ENCODE measurements at regions not wholly inside any gene's neighbourhood (a gene's known extent, or its start where the extent isn't known, plus 50 kb on each side); places are given as distances from the start of the nearest gene placed in this dataset.

DNA sequence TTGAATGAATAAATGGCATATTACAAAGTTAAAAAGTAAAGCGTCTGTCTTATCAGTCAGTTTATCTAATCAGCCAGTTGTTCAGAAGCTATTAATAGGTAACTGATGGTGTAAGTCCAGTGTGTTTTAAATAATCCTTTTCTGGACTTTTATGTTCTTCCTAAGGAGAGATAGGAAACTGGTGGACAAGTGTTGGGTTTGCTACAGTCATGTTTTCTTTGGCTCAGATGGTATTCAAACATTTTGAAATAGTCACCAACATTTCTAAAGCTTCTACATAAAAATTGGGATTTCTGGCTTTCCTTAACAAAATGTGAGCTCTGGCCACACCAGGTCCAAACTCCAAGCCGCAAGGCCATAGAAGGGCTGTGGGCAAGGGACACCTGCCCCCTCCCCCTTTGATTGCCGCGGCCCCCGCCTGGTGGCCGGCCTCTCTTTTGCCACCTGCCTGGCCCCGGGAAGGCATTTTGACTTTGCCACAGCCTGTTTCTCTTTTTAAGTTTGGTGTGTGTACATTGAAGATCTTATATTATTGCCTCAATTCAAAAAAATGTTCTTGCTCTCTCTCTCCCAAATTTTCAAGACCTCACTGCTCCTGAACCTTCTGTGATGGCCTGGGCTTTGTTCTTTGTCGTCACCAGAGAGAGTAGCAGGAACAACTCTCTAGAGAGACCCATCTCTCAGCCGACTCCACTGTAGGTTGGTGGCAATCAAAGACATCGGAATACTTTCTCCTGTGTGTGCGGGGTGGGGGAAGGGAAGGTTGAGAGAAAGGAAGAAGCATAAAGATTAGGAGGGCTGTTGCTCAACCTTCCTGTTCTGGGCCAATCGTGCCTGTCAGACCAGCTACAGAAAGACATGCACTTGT, 84.0 kb upstream of the ZNF217 start:
- TF ChIP-seq GATA2 (IDR thresholded peaks at IDR 0.05; ENCODE audit: low read depth, low read length), result no peak
- no peak for TF ChIP-seq GATA3 (IDR thresholded peaks at IDR 0.05; ENCODE audit: low read depth, low read length)

DNA sequence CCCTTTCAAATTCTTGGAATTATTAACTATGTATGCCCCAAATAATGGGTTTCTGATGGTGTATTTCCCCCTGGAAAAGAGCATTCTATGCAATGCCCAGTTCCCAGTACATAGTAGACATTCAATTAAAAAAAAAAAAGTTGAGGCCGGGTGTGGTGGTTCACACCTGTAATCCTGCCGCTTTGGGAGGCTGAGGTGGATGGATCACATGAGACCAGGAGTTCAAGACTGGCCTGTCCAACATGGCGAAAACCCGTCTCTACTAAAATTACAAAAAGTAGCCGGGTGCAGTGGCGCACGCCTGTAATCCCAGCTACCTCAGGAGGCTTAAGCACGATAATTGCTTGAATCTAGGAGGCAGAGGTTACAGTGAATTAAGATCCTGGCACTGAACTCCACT, 83.3 kb upstream of the ZNF217 start:
- TF ChIP-seq GATA2 (IDR thresholded peaks at IDR 0.05; ENCODE audit: low read depth, low read length) (no peak), GATA3 (IDR thresholded peaks at IDR 0.05; ENCODE audit: low read depth, low read length) (no peak)

- TF ChIP-seq GATA2 (IDR thresholded peaks at IDR 0.05; ENCODE audit: low read depth, low read length), result no peak
- no peak for TF ChIP-seq GATA3 (IDR thresholded peaks at IDR 0.05; ENCODE audit: low read depth, low read length)
Observed at GRCh38 chr20:53676519-53676822, 82.8 kb upstream of the ZNF217 start.

DNA sequence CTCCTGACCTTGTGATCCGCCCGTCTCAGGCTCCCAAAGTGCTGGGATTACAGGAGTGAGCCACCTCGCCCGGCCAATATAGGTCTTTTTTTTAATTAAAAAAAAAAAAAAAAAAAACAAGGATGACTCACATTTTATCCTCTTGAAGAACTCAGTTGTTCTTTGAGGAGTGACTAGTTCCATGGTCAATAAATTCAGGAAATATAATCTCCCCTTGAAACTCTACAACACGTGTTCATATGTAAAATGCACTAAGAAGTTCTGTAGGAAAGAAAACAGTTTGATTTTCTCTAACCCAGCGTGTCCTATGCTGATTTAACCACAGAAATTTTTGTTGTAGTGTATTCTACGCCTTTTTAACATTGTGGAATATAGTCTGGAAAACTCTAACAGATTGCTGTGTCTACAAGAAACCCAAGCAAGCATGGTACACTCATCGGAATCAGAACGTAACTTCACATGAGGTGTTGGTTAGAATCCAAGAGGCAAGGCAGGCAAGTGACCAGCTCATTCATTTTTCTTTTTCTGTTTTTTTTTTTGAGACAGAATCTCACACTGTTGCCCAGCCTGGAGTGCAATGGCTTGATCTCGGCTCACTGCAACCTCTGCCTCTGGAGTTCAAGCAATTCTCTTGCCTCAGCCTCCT, 79.0 kb upstream of the ZNF217 start:
- no peak for TF ChIP-seq GATA2 (IDR thresholded peaks at IDR 0.05; ENCODE audit: low read depth, low read length)
- TF ChIP-seq GATA3 (IDR thresholded peaks at IDR 0.05; ENCODE audit: low read depth, low read length), result no peak

- TF ChIP-seq GATA2 (IDR thresholded peaks at IDR 0.05; ENCODE audit: low read depth, low read length) (no peak), GATA3 (IDR thresholded peaks at IDR 0.05; ENCODE audit: low read depth, low read length) (no peak)
Observed at GRCh38 chr20:53671370-53671769, 77.7 kb upstream of the ZNF217 start.

DNA sequence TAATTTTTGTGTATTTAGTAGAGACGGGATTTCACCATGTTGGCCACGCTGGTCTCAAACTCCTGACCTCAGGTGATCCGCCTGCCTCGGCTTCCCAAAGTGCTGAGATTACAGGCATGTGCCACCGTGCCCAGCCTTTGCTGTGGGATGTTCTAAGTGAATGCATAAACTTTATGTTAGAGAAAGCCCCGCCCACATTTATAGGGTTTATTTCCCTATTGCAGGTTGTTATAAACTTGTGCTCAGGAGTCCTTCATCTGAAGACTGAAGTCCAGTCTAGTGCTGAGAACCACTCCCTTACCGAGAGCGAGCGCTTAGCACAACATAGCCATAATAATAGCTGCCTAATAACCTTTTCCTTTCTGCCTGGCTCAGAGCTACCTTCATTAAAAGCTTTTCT, 75.4 kb upstream of the ZNF217 start:
- TF ChIP-seq GATA3 (IDR thresholded peaks at IDR 0.05; ENCODE audit: low read depth, low read length) (no peak), GATA2 (IDR thresholded peaks at IDR 0.05; ENCODE audit: low read depth, low read length) (no peak)

- TF ChIP-seq GATA2 (IDR thresholded peaks at IDR 0.05; ENCODE audit: low read depth, low read length), result no peak
- no peak for TF ChIP-seq GATA3 (IDR thresholded peaks at IDR 0.05; ENCODE audit: low read depth, low read length)
Observed at GRCh38 chr20:53666144-53666543, 72.5 kb upstream of the ZNF217 start.

DNA sequence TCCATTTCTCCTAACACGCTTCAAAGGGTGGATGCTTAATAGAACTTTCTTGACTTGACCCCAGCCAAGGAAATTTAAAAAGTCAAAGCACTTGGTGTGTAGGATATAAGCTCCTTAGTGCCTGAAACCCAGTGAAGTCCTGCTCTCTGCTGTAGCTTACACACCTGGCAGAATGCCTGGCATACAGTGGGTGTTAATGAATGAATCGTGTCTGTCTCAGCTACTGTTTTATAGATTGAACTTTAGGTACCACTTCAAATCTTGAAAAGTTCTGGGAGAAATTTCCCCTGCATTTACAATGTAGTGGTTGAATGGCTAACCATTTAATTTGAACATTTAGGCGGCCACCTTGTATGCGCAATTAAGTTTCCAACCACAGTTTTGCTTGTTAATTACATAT, 70.5 kb upstream of the ZNF217 start:
- TF ChIP-seq GATA2 (IDR thresholded peaks at IDR 0.05; ENCODE audit: low read depth, low read length) (no peak), GATA3 (IDR thresholded peaks at IDR 0.05; ENCODE audit: low read depth, low read length) (no peak)

GRCh38 chr20:53662595-53662994, 69.0 kb upstream of the ZNF217 start:
- no peak for TF ChIP-seq GATA2 (IDR thresholded peaks at IDR 0.05; ENCODE audit: low read depth, low read length)
- no peak for TF ChIP-seq GATA3 (IDR thresholded peaks at IDR 0.05; ENCODE audit: low read depth, low read length)

DNA sequence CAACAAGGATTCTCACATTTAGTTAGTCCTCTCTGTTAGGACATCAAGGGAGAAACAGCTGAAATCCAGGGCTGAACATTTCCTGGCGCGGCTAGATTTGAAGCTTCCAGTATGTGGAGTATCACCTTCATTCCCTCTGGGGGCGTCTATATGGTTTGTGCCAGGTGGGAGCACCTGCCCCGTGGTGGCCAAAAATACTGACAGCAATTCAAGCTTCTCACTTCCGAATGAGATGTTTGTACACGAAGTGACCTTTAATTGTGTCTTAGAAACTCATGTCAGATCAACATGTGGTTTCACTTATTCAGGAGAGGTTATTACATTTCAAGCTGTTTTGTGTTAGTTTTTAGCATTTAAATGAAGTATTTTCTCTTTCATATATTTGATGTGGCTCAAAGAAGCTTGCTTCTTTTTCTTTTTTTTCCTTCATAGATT, 67.3 kb upstream of the ZNF217 start:
- TF ChIP-seq GATA2 (IDR thresholded peaks at IDR 0.05; ENCODE audit: low read depth, low read length), result no peak

DNA sequence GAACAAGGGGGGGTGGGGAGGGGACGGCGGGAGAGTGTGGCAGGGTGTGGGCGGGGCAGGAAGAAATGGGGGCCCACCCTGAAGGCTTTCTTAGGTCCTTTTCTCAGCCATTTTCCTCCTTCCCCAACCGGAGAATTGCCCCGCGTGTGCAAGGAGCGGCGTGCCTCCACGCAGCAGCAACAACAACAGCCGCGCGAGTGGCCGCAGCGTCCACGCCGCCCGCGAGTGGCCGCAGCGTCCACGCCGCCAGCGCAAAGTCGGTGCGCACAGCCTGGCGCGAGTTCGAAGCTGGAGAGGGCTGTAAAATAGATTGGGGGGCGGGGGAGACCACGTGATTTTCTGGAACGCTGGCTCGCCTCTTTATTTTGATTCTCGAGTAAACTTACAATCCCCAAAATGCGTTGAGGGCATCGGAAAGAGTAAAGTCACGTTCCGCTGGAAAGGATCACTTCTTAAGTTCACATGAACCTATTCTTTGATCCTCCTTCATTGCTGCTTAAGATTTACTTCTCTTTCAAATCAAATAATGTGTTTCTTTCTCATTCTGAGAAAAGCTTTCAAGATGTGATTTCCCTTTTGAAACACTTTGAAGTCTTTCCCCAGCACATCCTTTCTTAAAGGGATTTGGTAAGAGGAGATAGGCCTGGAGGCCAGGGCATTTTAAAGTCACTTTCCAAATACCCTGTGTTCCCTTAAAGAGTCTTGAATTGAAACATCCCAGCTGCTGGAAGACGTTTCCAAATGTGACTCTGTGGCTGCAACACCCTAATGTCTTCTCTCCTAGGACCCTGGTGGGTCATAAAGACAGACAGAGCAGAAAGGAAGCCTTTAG, 66.7 kb upstream of the ZNF217 start:
- TF ChIP-seq GATA3 (IDR thresholded peaks at IDR 0.05; ENCODE audit: low read depth, low read length) (no peak), GATA2 (IDR thresholded peaks at IDR 0.05; ENCODE audit: low read depth, low read length) (no peak)

DNA sequence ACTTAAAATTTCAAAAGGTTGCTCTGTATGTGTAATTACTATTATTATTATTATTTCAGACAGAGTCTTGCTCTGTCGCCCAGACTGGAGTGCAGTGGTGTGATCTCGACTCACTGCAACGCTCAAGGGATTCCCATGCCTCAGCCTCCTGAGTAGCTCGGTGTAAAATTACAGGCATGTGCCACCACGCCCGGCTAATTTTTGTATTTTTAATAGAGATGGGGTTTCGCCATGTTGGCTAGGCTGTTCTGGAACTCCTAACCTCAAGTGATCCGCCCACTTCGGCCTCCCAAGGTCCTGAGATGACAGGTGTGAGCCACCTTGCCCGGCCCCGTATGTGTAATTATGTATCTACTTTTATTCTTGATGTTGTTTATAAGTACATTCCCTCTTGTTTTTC, 65.3 kb upstream of the ZNF217 start:
- no peak for TF ChIP-seq GATA3 (IDR thresholded peaks at IDR 0.05; ENCODE audit: low read depth, low read length)
- no peak for TF ChIP-seq GATA2 (IDR thresholded peaks at IDR 0.05; ENCODE audit: low read depth, low read length)

DNA sequence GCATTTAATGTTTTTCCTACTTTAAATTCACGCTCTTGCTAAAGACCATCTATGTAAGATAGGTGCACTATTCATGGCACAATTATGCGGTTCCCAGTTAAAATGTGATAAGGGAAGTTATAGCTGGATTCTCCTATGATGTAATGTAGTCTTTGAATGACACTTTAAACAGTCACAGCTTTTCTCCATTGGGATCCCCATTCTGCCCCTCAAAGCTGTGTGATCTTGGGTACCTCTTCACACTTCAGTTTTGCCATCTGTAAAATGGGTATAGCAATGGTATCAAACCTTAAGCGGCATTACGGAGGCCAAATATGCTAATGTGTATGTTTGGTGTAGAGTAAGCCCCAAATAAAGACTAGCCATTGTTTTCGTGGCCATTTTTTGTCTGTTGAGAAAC, 64.7 kb upstream of the ZNF217 start:
- TF ChIP-seq GATA2 (IDR thresholded peaks at IDR 0.05; ENCODE audit: low read depth, low read length) (no peak), GATA3 (IDR thresholded peaks at IDR 0.05; ENCODE audit: low read depth, low read length) (no peak)

DNA sequence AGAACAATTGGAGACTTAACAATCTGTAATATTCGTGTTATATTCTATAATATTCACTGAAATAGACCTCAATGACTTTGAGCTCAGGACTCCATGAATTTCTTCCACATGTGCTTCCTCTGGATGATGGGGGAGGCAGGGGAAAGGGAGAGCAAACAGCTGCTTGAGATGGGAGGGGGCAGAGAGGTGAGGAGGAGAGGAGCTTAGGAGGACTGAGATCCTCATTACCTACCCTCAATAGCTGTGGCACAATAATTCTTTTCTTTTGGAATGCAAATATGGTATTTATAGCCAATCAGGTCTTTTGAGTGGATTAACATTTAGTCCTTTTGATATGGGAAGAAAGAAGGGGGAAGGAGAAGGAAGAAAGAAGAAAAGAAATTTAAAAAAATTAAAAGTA, 64.1 kb upstream of the ZNF217 start:
- no peak for TF ChIP-seq GATA3 (IDR thresholded peaks at IDR 0.05; ENCODE audit: low read depth, low read length)
- TF ChIP-seq GATA2 (IDR thresholded peaks at IDR 0.05; ENCODE audit: low read depth, low read length), result no peak
